ENCODE measurements at regions not wholly inside any gene's neighbourhood (a gene's known extent, or its start where the extent isn't known, plus 50 kb on each side); places are given as distances from the start of the nearest gene placed in this dataset.

GRCh38 chr12:25827141-25827540 is 131.3 kb upstream of the RASSF8 start:
- intact Hi-C loops (cut with DNase I) = no loop called here
- 94 to 99% methylated on average over 1 of the region's 1 CpG for WGBS, 2 donors
- H3K9me3 ChIP-seq = no peaks in the 10 kb centered on the region
- TF ChIP-seq CTCF (IDR thresholded peaks at IDR 0.05) = no peak
- no peak overlapping the region for H3K27ac ChIP-seq
- H3K4me3 ChIP-seq = no peak overlapping the region
- DNase-seq (no peak), ATAC-seq (no peak)
- H3K4me1 ChIP-seq = peaks cover 0 to 30% (median 6%) of the 10 kb centered on the region in 9 donors
- H3K36me3 ChIP-seq = no peaks in the 10 kb centered on the region
- peaks cover 0 to 4% (median 0%) of the 10 kb centered on the region in 7 donors for H3K27me3 ChIP-seq

- no peaks in the 10 kb centered on the region for H3K36me3 ChIP-seq
- peaks cover 0 to 4% (median 0%) of the 10 kb centered on the region in 7 donors for H3K27me3 ChIP-seq
- no peak for DNase-seq
- TF ChIP-seq CTCF (IDR thresholded peaks at IDR 0.05) = no peak
- no peaks in the 10 kb centered on the region for H3K9me3 ChIP-seq
- peaks cover 0 to 30% (median 6%) of the 10 kb centered on the region in 9 donors for H3K4me1 ChIP-seq
- intact Hi-C loops (cut with DNase I) = no loop called here
- no peak overlapping the region for H3K27ac ChIP-seq
- no peak overlapping the region for H3K4me3 ChIP-seq
- WGBS, 2 donors = 65 to 66% methylated on average over 3 of the region's 3 CpGs
- no peak for ATAC-seq
These were observed 130.7 kb upstream of the RASSF8 start for GRCh38 chr12:25827747-25828146.

- Histone ChIP-seq H3K36me3 (no peaks in the 10 kb centered on the region), H3K27me3 (peaks cover 0 to 4% (median 0%) of the 10 kb centered on the region in 7 donors), H3K4me1 (peaks cover 0 to 30% (median 6%) of the 10 kb centered on the region in 9 donors), H3K4me3 (no peak overlapping the region), H3K9me3 (no peaks in the 10 kb centered on the region), H3K27ac (no peak overlapping the region)
- peak in 5 of 8 donors; percentile 39 to 84 (median 53) for ATAC-seq
- no peak for TF ChIP-seq CTCF (IDR thresholded peaks at IDR 0.05)
- DNase-seq = peak in 1 of 2 donors; percentile 13
- intact Hi-C loops (cut with DNase I) = no loop called here
- WGBS, 2 donors = 11 to 16% methylated on average over 4 of the region's 4 CpGs
These were observed 130.3 kb upstream of the RASSF8 start for GRCh38 chr12:25828188-25828587.

- peak in 6 of 8 donors; percentile 35 to 90 (median 49) for ATAC-seq
- Histone ChIP-seq H3K36me3 (no peaks in the 10 kb centered on the region), H3K4me1 (peaks cover 0 to 30% (median 6%) of the 10 kb centered on the region in 9 donors), H3K27me3 (peaks cover 0 to 4% (median 0%) of the 10 kb centered on the region in 7 donors), H3K4me3 (no peak overlapping the region), H3K27ac (peak overlapping the region in 1 of 10 donors; percentile 7), H3K9me3 (no peaks in the 10 kb centered on the region)
- TF ChIP-seq CTCF (IDR thresholded peaks at IDR 0.05) = no peak
- 46 to 48% methylated on average over 3 of the region's 3 CpGs for WGBS, 2 donors
- intact Hi-C loops (cut with DNase I) = no loop called here
- DNase-seq = no peak
These were observed 129.3 kb upstream of the RASSF8 start for GRCh38 chr12:25829192-25829591.
